ENCODE measurements at regions not wholly inside any gene's neighbourhood (a gene's known extent, or its start where the extent isn't known, plus 50 kb on each side); places are given as distances from the start of the nearest gene placed in this dataset.

DNA sequence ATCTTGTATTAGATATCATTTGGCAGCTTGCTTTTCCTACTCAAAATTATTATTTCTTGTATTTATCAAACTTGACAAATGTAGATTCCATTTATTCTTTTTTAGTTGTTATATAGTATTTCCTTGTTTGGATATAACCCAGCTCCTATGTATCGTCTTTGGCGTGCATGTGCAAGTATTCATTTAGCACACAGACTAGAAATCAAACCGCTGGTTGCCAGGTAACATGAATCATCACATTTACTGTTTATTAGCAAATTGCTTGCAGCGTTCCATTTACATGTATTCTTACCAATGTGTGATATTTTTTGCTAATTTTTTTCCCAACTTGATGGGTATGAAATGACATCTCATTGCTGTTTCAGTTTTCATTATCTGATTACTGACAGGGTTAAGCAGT lies 2089.7 kb upstream of the CELF4 start:
- TF ChIP-seq EP300 (IDR thresholded peaks at IDR 0.05; ENCODE audit: low read depth) = no peak
- TF ChIP-seq, protein P1, sequence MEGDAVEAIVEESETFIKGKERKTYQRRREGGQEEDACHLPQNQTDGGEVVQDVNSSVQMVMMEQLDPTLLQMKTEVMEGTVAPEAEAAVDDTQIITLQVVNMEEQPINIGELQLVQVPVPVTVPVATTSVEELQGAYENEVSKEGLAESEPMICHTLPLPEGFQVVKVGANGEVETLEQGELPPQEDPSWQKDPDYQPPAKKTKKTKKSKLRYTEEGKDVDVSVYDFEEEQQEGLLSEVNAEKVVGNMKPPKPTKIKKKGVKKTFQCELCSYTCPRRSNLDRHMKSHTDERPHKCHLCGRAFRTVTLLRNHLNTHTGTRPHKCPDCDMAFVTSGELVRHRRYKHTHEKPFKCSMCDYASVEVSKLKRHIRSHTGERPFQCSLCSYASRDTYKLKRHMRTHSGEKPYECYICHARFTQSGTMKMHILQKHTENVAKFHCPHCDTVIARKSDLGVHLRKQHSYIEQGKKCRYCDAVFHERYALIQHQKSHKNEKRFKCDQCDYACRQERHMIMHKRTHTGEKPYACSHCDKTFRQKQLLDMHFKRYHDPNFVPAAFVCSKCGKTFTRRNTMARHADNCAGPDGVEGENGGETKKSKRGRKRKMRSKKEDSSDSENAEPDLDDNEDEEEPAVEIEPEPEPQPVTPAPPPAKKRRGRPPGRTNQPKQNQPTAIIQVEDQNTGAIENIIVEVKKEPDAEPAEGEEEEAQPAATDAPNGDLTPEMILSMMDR (IDR thresholded peaks at IDR 0.05) = no peak
- no peak for TF ChIP-seq POLR2AphosphoS5 (IDR thresholded peaks at IDR 0.05)
- no peak for TF ChIP-seq POLR2A (IDR thresholded peaks at IDR 0.05)
